ENCODE measurements at regions not wholly inside any gene's neighbourhood (a gene's known extent, or its start where the extent isn't known, plus 50 kb on each side); places are given as distances from the start of the nearest gene placed in this dataset.

- no peak for DNase-seq
These were observed 56.1 kb upstream of the NKAIN2 start for GRCh38 chr6:123747515-123747914.

DNA sequence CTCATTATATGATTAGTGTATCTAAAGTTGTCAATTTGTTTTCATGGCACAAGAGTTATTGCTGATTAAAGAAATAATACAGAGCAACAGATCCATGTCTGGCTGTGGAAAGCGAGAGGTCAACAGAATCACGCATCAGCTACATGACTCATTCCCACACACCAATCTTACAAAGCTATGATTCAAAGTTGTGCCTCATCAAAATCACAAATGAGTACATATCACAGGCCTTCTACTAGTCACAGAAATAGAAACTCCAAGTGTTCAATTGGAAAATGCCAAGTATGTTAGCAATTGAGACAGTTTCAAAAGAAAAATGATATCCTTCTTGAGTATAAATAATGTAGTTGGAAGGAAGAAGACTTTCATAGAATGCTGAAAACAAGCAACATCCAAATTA, 57.8 kb upstream of the NKAIN2 start:
- DNase-seq, result no peak

DNA sequence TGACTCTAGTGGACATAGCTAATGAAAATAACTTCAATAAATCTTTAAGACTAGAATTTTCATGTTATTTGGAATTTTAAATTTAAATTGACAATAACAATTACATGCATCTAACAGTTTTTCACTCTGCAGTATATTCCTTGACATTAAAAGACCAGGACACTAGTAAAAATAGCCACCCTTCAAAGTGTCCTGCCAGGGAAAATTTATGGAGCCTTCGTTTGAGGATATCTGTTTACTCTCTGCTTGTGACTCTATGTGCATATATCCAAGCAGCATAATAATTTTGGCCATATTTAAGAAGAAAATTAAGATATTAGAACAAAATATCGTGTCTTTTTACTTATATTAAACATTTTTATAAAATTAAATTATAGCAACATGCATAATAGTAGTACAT, 58.8 kb upstream of the NKAIN2 start:
- no peak for DNase-seq

- DNase-seq, result no peak
These were observed 61.0 kb upstream of the NKAIN2 start for GRCh38 chr6:123742626-123743025.

DNA sequence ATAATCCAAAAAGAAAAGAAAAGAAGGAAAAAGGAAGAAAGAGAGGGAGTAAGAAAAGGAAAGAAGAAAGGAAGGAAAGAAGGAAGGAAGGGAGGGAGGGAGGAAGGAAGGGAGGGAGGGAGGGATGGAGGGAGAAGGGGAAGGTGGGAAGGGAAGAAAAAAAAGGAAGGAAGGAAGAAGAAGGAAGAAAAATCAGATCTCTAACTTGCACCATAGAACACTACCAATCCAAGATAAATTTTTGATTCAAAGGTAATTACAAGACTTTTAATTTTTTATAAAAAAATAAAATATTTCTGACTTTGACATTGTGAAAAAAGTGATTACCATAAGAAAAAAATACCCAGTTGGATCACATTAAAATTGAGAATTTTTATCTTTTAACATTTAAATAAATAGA, 70.5 kb upstream of the NKAIN2 start:
- no peak for DNase-seq

- DNase-seq, result no peak
These were observed 79.8 kb upstream of the TRDN start for GRCh38 chr6:123716506-123716905.

DNA sequence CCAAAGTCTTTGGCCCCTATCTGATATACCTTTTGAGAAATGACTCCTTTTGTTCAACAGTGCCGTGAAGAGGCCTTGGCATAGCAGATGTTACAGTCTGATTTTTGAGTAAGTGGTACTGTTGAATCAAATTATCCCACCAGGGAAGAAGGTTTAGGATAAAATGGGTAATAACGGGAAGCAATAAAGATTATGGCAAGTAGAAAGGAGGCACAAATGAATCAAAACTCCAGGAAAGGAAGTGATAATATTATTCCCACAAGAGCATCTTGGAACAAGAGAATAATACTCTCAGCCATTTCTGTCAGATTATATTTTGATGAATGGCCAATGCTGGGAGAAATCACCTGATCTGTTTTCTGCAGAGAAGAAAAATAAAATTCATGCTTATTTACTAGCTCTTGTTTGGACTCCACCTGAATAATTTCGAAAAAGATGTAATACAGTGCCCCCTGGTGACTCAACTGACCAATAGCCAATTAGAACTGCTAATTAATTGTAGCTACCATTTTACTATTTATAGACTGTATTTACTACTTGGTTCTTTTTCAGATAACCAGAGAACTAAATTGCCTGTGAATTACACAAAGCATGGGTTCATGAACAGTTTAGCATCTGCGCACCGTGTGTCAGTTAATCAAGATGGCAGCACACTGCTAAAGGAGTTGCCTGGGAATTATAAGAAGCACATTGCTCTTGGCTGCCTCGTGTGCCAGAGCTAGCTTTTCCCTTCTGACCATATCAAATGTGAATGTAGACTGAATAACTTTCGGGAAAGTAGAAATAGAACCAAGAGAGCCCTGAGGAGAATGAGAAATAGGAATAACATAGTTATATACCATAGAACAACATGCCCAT, 78.5 kb upstream of the TRDN start:
- DNase-seq, result peak; percentile 14

GRCh38 chr6:123712831-123713230, 76.1 kb upstream of the TRDN start:
- DNase-seq, result no peak

DNA sequence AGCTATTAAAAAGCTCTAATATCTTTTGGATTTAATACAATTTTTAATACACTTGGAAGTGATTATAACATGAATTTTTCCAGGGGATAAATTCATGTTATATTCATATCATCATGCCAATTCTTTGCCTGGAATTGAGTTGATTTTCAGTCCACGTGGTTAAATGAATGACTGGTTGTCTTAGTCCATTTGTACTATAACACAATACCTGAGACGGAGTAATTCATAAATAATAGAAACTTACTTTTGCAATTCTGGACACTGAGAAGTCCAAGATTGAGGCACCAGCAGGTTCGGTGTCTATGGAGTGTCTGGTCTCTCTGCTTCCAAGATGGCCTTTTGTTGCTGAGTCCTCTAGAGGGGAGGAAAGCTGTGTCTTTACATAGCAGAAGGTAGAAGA, 66.2 kb upstream of the TRDN start:
- DNase-seq, result no peak

DNA sequence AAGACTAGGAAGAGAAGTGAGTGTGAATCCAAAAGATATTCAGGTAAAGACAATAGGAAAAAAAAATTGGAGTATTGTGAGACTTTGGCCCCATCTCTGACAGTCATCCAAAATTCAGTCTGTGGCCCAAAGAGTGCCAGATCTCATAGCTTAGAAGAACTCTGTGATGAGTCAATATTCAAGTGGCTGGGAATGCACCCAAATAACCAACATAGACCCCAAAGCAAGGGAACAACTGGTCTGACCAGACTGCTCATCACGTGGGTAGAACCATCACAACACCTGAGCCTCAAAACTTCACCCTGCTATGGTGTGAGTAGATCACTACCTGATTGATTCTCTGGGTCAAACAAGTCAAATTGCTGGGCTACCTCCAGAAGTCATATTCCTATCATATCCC, 51.1 kb upstream of the TRDN start:
- no peak for DNase-seq
